HepG2 (cell line): ENCODE measurements at regions not wholly inside any gene's neighbourhood (a gene's known extent, or its start where the extent isn't known, plus 50 kb on each side); places are given as distances from the start of the nearest gene placed in this dataset.

Source experiments
- ATAC-seq: fragments of 200-7000 bp; cut with Tn5 transposase; 3 replicates; pipeline ENCODE4 v1.9.1; 2020; ENCODE audit warnings: mild to moderate bottlenecking, moderate library complexity
- BruUV-seq: library from RNA; stranded (reverse); fragments of 400-500 nt; replicated peaks from 2 replicates; lab custom pipeline; 2021; lab: Mats Ljungman, UMichigan
- CTCF ChIA-PET: fragments of 300-600 bp; formaldehyde crosslinking; extraction: SDS; loops from one replicate; lab custom pipeline; 2021; ENCODE audit warnings: low total read pairs, inconsistent platforms, low intra/inter-chr PET ratio; lab: Yijun Ruan, JAX
- POLR2A ChIA-PET: fragments of 350-600 bp; sonication (Branson Sonifier 250); formaldehyde crosslinking; loops from one replicate; lab custom pipeline; 2020; ENCODE audit warnings: antibody characterized with exemption, inconsistent platforms; lab: Yijun Ruan, JAX
- DNase-seq: peaks from one replicate; pipeline ENCODE4 v3.0.0-alpha.2; 2015; ENCODE audit warnings: low spot score
- FAIRE-seq: peaks from 3 replicates; lab custom pipeline; 2011; peaks lifted over from hg19 to GRCh38; lab: Jason Lieb, UNC
- H2AFZ ChIP-seq: one replicate; pipeline ENCODE4 v1.6.1; 2011; ENCODE audit warnings: low read length, inconsistent platforms
- H3K27ac ChIP-seq: fragments of 300-600 bp; 3 replicates; pipeline ENCODE4 v1.8.0; 2011; ENCODE audit warnings: mixed run types, mild to moderate bottlenecking, mixed read lengths, low read length, inconsistent platforms; ENCODE audit not compliant: insufficient read depth; ENCODE audit errors: extremely low read length
- H3K27me3 ChIP-seq, 2 experiments: fragments of 200-600 bp in 1 of 2; 2 replicates in 1 of 2; 3 replicates in 1 of 2; pipeline versions ENCODE4 v1.6.0 to v1.8.0; 2011; ENCODE audit warnings: low read length in 2 of 2, mild to moderate bottlenecking in 2 of 2, moderate library complexity in 2 of 2, inconsistent platforms in 1 of 2; ENCODE audit not compliant: insufficient read depth in 2 of 2, control insufficient read depth in 1 of 2
- H3K36me3 ChIP-seq, 2 experiments: fragments of 200-600 bp in 1 of 2; replicated peaks in 1 of 2; 2 replicates in 1 of 2; 3 replicates in 1 of 2; pipeline versions ENCODE4 v1.5.1 to v1.8.0; 2011; ENCODE audit warnings: low read length in 2 of 2, inconsistent platforms in 1 of 2; ENCODE audit not compliant: insufficient read depth in 2 of 2, control insufficient read depth in 1 of 2
- H3K4me1 ChIP-seq: 2 replicates; pipeline ENCODE4 v1.5.1; 2012; ENCODE audit warnings: low read length, inconsistent platforms; ENCODE audit not compliant: insufficient read depth
- H3K4me2 ChIP-seq: 2 replicates; pipeline ENCODE4 v1.6.0; 2011; ENCODE audit warnings: low read depth, low read length, inconsistent platforms
- H3K4me3 ChIP-seq, 3 experiments: fragments of 200-600 bp in 1 of 3; sonication (generic), shearing (Covaris generic) in 1 of 3; replicated peaks in 1 of 3; 2 replicates each; pipeline ENCODE4 v1.5.1; 2011 to 2016; ENCODE audit warnings: low read length in 3 of 3, inconsistent platforms in 2 of 3, low read depth in 2 of 3, mild to moderate bottlenecking in 2 of 3, control low read depth in 1 of 3, mixed read lengths in 1 of 3; ENCODE audit not compliant: insufficient read depth in 1 of 3
- H3K79me2 ChIP-seq: one replicate; pipeline ENCODE4 v1.6.1; 2011; ENCODE audit warnings: low read length, inconsistent platforms; ENCODE audit not compliant: insufficient read depth
- H3K9ac ChIP-seq: 2 replicates; pipeline ENCODE4 v1.6.0; 2011; ENCODE audit warnings: mild to moderate bottlenecking, low read depth, low read length, inconsistent platforms; ENCODE audit not compliant: insufficient read depth
- H3K9me3 ChIP-seq: 2 replicates; pipeline ENCODE4 v1.5.1; 2012; ENCODE audit warnings: mild to moderate bottlenecking, low read length
- H4K20me1 ChIP-seq: 2 replicates; pipeline ENCODE4 v1.6.0; 2011; ENCODE audit warnings: inconsistent platforms, mild to moderate bottlenecking, low read length, moderate library complexity; ENCODE audit not compliant: insufficient read depth
- ATF7 ChIP-seq, 2 experiments: fragments of 450-650 bp in 1 of 2; sonication (generic) in 1 of 2; formaldehyde crosslinking in 1 of 2; IDR thresholded peaks; 2 replicates each; pipeline versions ENCODE4 v1.4.0 to v1.6.1; 2016 to 2020; ENCODE audit warnings: antibody characterized with exemption in 1 of 2, mild to moderate bottlenecking in 1 of 2, missing genetic modification reagents in 1 of 2
- DMAP1 ChIP-seq: IDR thresholded peaks from 2 replicates; pipeline ENCODE4 v1.6.1; 2016
- GLI4 ChIP-seq: sonication (generic); formaldehyde crosslinking; IDR thresholded peaks from 2 replicates; pipeline ENCODE4 v1.5.1; 2020; ENCODE audit warnings: missing genetic modification reagents, mild to moderate bottlenecking, moderate library complexity, borderline replicate concordance
- POLR2G ChIP-seq: fragments of 200-400 bp; formaldehyde crosslinking; IDR thresholded peaks from 2 replicates; pipeline ENCODE4 v1.6.1; 2018; ENCODE audit warnings: mild to moderate bottlenecking, low read depth, low read length, moderate library complexity
- SALL2 ChIP-seq: sonication (generic); formaldehyde crosslinking; IDR thresholded peaks from 2 replicates; pipeline ENCODE4 v1.8.1; 2023; ENCODE audit warnings: mild to moderate bottlenecking, missing genetic modification reagents, inconsistent platforms
- SIX1 ChIP-seq: sonication (generic); formaldehyde crosslinking; IDR thresholded peaks from 2 replicates; pipeline ENCODE4 v1.4.0; 2020; ENCODE audit warnings: missing genetic modification reagents, borderline replicate concordance
- TAF1 ChIP-seq: sonication (generic); formaldehyde crosslinking; IDR thresholded peaks from 2 replicates; pipeline ENCODE4 v1.4.0; 2020; ENCODE audit warnings: missing genetic modification reagents
- THAP11 ChIP-seq: IDR thresholded peaks from 2 replicates; pipeline ENCODE4 v1.6.1; 2016; ENCODE audit warnings: missing biosample characterization, missing genetic modification reagents
- ZFP41 ChIP-seq: sonication (generic); formaldehyde crosslinking; IDR thresholded peaks from 2 replicates; pipeline ENCODE4 v1.4.0; 2020; ENCODE audit warnings: mild to moderate bottlenecking, missing genetic modification reagents, borderline replicate concordance
- ZNF17 ChIP-seq: sonication (generic); formaldehyde crosslinking; IDR thresholded peaks from 2 replicates; pipeline ENCODE4 v1.5.0; 2020; ENCODE audit warnings: mild to moderate bottlenecking, missing genetic modification reagents
- ZNF354B ChIP-seq: sonication (generic); formaldehyde crosslinking; IDR thresholded peaks from 2 replicates; pipeline ENCODE4 v1.8.0; 2022; ENCODE audit warnings: mild to moderate bottlenecking, missing genetic modification reagents
- ZNF660 ChIP-seq: sonication (generic); formaldehyde crosslinking; IDR thresholded peaks from 2 replicates; pipeline ENCODE4 v1.5.1; 2020; ENCODE audit warnings: mild to moderate bottlenecking, low read depth, missing genetic modification reagents, borderline replicate concordance
- ZNF674 ChIP-seq: sonication (generic); formaldehyde crosslinking; IDR thresholded peaks from 2 replicates; pipeline ENCODE4 v1.5.0; 2020; ENCODE audit warnings: low read depth, mild to moderate bottlenecking, missing genetic modification reagents
- ZNF737 ChIP-seq: sonication (generic); formaldehyde crosslinking; IDR thresholded peaks from 2 replicates; pipeline ENCODE4 v1.5.0; 2020; ENCODE audit warnings: missing genetic modification reagents, mild to moderate bottlenecking, borderline replicate concordance
- WGBS: methylation state at CpG from one replicate; pipeline ENCODE4 v1.1.6; 2017; ENCODE audit warnings: low lambda C conversion rate; 5-methylcytosine and 5-hydroxymethylcytosine counted together
- in situ Hi-C: cut with HindIII; loops from 2 replicates; pipeline ENCODE4 v1.10.0; 2017; ENCODE audit warnings: low pct_unique_long_range_greater_than_20kb; ENCODE audit not compliant: extremely low pct_ligation_motif_present
- intact Hi-C: fragments of 100-400 bp; cut with micrococcal nuclease; formaldehyde crosslinking; loops from one replicate; pipeline ENCODE4 v1.10.0; 2022; ENCODE audit not compliant: unreplicated experiment
- TF ChIP-seq, protein P1 (sequence below): sonication (generic); formaldehyde crosslinking; IDR thresholded peaks from 2 replicates; pipeline ENCODE4 v1.4.0; 2020; ENCODE audit warnings: mild to moderate bottlenecking, missing genetic modification reagents
- TF ChIP-seq, protein P2 (sequence below): sonication (generic); formaldehyde crosslinking; IDR thresholded peaks from 2 replicates; pipeline ENCODE4 v1.8.0; 2023; ENCODE audit warnings: mild to moderate bottlenecking, missing genetic modification reagents

DNA sequence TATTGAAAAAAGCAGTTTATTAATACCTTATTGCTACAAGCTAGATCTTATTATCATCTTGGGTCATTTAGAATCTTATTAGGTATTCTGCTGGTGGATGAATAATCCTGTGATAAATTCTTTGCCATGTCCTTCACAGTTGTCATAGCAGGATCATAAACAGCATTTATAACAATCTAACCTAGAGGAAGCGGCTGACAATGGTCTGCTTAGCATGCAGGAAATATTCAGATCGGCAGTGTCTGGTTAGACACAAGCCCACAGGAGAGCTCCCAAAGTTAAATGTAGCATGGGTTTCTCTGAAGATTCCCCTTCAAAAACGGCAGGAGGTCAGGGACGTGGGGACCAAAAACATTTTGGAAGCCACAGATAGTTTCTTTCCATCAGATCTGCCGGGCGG is 179.3 kb downstream of the FOXB1 start:
- H4K20me1 ChIP-seq: no peaks in the 10 kb centered on the region
- POLR2A ChIA-PET: no interaction called here
- no peak overlapping the region for H3K4me3 ChIP-seq
- no peaks in the 10 kb centered on the region for H3K4me1 ChIP-seq
- 26% methylated on average over 4 of the region's 6 CpGs for WGBS
- peaks cover 1 to 13% of the 10 kb centered on the region in 2 experiments; a peak in 1 of 5 replicates for H3K27me3 ChIP-seq
- no peak overlapping the region for H3K4me2 ChIP-seq
- intact Hi-C loops: no loop called here
- no peak for TF ChIP-seq ZNF354B (CRISPR knock-in tag)
- no peak for TF ChIP-seq ZNF660 (CRISPR knock-in tag)
- TF ChIP-seq, protein P1, sequence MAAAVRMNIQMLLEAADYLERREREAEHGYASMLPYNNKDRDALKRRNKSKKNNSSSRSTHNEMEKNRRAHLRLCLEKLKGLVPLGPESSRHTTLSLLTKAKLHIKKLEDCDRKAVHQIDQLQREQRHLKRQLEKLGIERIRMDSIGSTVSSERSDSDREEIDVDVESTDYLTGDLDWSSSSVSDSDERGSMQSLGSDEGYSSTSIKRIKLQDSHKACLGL: no peak
- TF ChIP-seq GLI4 (CRISPR knock-in tag): no peak
- no peak for TF ChIP-seq DMAP1 (CRISPR knock-in tag)
- no peak for TF ChIP-seq ZFP41
- no peak for ATAC-seq
- H3K9me3 ChIP-seq: no peaks in the 10 kb centered on the region
- in situ Hi-C loops: loop anchor here (25.0 kb wide), 1 partner anchor 446 kb away; no protein-coding TSS in a partner anchor
- no peak overlapping the region for H3K9ac ChIP-seq
- no TSS peak for BruUV-seq
- H2AFZ ChIP-seq: no peak overlapping the region
- CTCF ChIA-PET: no interaction called here
- DNase-seq: no peak
- FAIRE-seq: no peak
- H3K36me3 ChIP-seq: no peaks in the 10 kb centered on the region
- no peaks in the 10 kb centered on the region for H3K79me2 ChIP-seq
- H3K27ac ChIP-seq: no peak overlapping the region

DNA sequence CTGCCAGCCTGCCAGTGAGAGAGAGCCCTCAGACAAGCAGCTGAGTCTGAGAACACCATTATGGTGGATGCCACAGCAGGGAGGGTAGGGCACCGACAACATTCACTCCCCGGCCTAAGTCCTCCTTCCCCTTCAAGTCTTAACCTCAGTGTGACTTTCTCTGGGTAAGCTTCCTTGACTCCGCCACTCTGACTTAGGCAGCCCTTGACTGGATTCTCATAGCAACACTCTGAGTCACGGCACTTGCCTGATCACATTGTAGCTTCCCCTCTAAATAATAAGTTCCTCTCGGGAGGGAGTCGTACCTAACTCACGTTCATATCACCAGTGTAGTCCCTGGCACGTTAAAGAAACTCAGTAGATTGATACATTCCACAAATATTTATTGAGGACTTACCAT is 180.5 kb downstream of the FOXB1 start:
- H3K36me3 ChIP-seq: no peaks in the 10 kb centered on the region
- H3K27ac ChIP-seq: no peak overlapping the region
- no peaks in the 10 kb centered on the region for H3K9me3 ChIP-seq
- FAIRE-seq (no peak), DNase-seq (no peak), ATAC-seq (no peak)
- ChIA-PET POLR2A (no interaction called here), CTCF (no interaction called here)
- intact Hi-C loops (no loop called here), in situ Hi-C loops (loop anchor here (25.0 kb wide), 1 partner anchor 447 kb away; no protein-coding TSS in a partner anchor)
- H3K79me2 ChIP-seq: no peaks in the 10 kb centered on the region
- H3K4me2 ChIP-seq: no peak overlapping the region
- 24% methylated on average over 6 of the region's 8 CpGs for WGBS
- no peak overlapping the region for H3K9ac ChIP-seq
- H3K4me1 ChIP-seq: no peaks in the 10 kb centered on the region
- H3K27me3 ChIP-seq: peaks cover 1 to 14% of the 10 kb centered on the region in 2 experiments; a peak in 2 of 5 replicates
- BruUV-seq: no TSS peak
- H2AFZ ChIP-seq: no peak overlapping the region
- no peaks in the 10 kb centered on the region for H4K20me1 ChIP-seq
- H3K4me3 ChIP-seq: no peak overlapping the region
- TF ChIP-seq ZNF674 (CRISPR knock-in tag) (no peak), THAP11 (CRISPR knock-in tag) (no peak), ATF7 (IDR thresholded peaks at IDR 0.05) (no peak), ATF7 (CRISPR knock-in tag; IDR thresholded peaks at IDR 0.05) (no peak), SALL2 (CRISPR knock-in tag) (no peak), SIX1 (no peak), TAF1 (CRISPR knock-in tag) (no peak), ZNF17 (CRISPR knock-in tag) (no peak), POLR2G (no peak), ZNF737 (CRISPR knock-in tag) (no peak)
- TF ChIP-seq, protein P2, sequence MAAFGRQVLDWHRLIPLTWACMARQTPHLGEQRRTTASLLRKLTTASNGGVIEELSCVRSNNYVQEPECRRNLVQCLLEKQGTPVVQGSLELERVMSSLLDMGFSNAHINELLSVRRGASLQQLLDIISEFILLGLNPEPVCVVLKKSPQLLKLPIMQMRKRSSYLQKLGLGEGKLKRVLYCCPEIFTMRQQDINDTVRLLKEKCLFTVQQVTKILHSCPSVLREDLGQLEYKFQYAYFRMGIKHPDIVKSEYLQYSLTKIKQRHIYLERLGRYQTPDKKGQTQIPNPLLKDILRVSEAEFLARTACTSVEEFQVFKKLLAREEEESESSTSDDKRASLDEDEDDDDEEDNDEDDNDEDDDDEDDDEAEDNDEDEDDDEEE (CRISPR knock-in tag): no peak
- TF ChIP-seq, protein P1: no peak
